ENCODE measurements at regions not wholly inside any gene's neighbourhood (a gene's known extent, or its start where the extent isn't known, plus 50 kb on each side); places are given as distances from the start of the nearest gene placed in this dataset.

GRCh38 chr5:42908086-42908485 is 96.4 kb upstream of the SELENOP start:
- TF ChIP-seq CTCF (IDR thresholded peaks at IDR 0.05) = no peak
- no peak for TF ChIP-seq POLR2AphosphoS5 (IDR thresholded peaks at IDR 0.05)
